Erythroblast (primary cell): ENCODE measurements at regions not wholly inside any gene's neighbourhood (a gene's known extent, or its start where the extent isn't known, plus 50 kb on each side); places are given as distances from the start of the nearest gene placed in this dataset.

Source experiments
- DNase-seq, 2 experiments: peaks; one replicate each; lab custom pipeline; 2025; lab: John Stamatoyannopoulos, UW
- GATA1 ChIP-seq: IDR thresholded peaks from 2 replicates; pipeline ENCODE4 v1.6.1; 2011; ENCODE audit warnings: low read depth, mild to moderate bottlenecking, control low read depth, low read length, moderate library complexity
- POLR2A ChIP-seq: IDR thresholded peaks from 2 replicates; pipeline ENCODE4 v1.6.1; 2011; ENCODE audit warnings: mild to moderate bottlenecking, low read length

DNA sequence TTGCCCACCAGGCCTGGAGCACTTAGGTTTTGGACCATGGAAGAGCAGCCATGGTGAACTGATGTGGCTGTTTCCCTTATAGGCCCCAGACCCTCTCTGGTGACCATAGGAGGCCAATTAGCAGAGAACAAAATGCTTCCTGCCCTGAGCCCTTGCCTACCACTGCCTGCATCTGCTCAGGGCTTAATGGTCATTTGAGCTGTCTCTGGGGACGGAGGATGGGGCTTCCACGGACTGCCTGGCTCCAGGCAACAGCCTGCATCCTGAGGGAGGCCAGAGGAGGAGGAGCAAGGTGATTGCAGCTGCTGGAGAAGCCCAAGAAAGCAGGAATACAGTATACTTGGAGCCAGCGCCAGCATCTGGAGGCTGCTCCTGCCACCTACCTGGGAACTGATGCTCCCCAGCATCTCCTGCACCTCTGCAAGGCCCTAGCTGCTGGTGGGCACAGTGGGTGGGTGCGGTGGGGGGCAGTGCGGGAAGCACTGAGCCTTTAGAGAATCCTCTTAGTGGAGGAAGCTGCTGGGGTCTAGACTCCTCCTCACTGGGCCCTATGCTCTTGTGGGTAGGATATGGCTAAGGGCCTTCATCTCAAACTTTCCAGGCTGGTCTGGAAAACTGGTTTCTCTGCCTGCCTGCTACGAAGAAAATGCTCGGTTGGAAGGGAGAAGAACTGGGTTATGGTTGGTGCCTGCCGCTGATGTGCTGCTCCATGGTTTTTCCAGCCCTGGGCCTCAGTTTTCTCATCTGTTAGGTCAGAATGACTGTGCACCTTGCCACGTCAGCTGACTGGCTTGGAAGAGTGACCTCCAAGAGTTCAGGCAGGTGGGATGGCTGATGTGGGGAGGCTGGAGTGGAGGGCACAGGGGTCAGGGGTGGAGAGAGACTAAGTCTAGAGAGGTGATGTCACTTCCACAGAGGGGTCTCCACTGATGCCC, 158.8 kb upstream of the PJA1 start:
- TF ChIP-seq GATA1, result no peak
- no peak for TF ChIP-seq POLR2A
- DNase-seq, result no peak

DNA sequence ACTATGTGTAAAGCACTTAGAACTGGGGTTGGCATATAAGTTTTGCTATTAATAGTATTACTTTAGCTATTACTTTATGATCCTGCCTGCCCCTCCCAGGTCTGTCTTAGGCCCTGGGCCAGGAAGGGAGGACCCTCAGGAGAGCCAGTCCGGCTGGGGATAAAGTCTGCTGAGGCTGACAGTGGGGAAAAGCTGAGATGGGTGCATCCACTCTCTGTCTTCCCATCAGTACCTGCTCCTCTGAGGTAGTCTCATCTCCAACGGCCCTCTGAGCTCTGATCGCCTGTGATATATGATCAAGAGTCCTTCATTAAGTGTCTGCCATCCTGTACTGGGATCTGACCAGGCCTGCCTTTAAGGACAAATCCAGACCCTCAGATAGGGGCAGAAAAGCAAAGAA, 156.5 kb upstream of the PJA1 start:
- DNase-seq, result no peak
- no peak for TF ChIP-seq POLR2A
- no peak for TF ChIP-seq GATA1

DNA sequence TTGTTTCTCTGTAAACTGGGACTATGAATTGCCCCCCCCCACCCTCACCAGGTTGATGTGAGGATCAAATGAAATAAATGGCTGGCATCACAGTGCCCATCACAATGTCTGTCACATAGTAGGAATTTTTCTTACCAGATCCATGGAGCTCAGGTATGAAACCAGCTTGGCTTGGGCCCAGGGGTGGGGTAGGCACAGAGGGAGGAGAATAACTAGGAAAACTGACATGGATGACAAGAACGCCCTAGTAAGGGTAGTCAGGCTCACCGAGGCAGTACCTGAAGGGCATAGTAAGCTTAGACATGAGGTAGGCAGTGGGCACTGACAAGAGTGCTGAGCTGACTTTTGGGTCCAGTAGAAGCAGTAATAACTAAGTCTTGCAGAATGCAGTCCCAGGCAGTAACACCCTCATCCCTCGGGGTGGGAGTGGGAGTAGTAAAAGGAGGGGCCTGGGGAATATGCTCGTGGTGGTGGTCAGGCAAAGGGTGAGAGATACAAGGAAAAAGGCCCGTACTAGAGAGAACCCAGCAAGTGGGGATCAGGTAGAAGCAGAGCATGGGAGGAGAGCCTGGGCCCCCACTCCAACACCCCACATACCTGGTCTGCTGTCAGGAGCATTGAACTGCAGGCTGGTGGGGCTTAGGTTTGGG, 155.9 kb upstream of the PJA1 start:
- no peak for DNase-seq
- TF ChIP-seq POLR2A, result no peak
- TF ChIP-seq GATA1, result no peak

DNA sequence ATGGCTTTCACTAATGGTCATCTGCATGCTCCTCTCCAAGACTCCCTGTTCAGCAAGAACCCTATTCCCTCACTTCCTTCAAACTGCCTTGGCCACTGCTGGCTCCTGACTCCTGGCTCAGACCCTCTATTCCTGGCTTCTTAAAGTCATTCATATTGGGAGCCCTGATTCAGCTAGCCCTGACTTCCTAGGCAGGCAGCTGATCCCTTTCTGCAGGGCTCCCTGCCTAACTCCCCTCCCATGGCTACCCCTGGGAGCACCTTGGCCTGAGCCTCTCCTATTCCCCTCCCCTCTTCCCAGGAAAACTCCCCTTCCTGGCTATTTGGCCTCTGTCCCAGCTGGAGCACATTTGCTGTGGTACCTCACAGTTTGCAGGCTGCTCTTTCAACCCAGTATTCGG, 154.9 kb upstream of the PJA1 start:
- TF ChIP-seq GATA1, result no peak
- no peak for TF ChIP-seq POLR2A

DNA sequence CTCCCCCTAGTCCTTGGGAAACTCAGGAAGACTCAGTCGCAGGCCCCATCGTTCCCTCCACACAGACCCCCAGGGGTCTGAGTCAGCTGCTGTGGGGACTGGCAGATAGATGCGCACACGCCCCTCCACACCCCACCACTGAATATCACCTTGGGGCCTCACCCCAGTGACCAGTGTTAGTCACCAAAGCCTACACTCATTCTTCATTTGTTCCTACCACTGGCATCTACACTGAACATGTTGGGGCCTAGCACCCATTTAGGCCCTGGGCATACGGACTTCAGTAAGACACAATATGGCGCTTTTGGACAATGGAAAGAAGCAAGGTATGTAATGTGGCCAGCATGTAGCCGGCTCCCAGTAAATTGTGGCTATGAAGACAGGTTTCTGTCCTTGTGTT, 154.1 kb upstream of the PJA1 start:
- no peak for DNase-seq
- TF ChIP-seq POLR2A (no peak), GATA1 (no peak)

More for the DNA sequence above, 154.9 kb upstream of the PJA1 start:
- no peak for DNase-seq

DNA sequence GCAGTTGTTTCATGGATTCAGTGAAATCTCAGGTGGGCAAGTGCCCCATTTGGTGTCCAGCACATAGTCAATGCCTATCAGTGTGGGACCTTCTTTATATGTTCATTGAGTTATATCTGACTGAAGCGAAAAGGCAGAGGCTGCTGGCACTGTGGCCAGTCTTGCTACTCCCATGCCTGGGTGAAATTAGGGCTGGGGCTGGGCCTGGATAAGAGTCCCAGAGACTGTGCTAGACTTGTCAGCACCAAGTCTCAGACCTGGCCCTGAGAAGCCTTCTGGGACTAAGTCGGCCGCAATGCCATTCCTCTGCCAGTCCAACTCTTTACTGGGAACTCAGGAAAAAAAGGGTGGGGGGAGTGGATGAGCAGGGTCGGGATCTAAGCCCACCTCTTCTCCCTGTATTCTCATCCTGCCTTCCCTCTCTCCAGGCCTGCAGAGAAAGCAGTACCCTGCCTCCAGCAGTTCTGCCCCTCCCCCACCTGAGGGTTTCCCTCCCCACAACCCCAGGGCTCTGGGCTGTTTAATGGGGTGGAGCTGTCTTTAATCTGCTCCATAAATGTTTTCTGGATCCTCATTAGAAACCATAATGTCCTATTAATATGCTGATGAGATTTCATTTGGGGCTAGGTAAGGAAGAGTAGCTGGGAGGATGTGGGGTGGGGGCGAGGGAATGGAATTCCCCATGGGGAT, 153.5 kb upstream of the PJA1 start:
- DNase-seq, result no peak
- TF ChIP-seq GATA1 (no peak), POLR2A (no peak)

DNA sequence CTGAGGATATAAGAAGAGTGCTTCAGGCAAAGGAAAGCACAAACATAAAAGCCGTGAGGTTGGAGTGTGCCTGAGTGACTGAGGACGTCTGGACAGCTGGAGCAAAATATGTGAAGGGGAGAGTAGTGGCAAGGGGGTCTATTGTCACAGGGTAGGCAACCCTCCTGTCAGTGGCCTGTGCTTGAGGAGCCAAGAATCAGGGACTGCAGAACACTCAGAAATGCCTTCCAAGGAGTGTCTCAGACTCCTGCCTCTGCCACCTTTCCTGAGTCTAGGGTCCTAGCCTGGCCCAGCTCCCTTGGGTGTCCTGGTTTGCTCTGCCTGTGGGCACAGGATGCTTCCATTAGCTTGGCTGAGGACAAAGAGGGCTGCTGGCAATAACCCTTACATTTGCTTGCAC, 152.5 kb upstream of the PJA1 start:
- TF ChIP-seq GATA1, result no peak
- TF ChIP-seq POLR2A, result no peak
- DNase-seq, result no peak

DNA sequence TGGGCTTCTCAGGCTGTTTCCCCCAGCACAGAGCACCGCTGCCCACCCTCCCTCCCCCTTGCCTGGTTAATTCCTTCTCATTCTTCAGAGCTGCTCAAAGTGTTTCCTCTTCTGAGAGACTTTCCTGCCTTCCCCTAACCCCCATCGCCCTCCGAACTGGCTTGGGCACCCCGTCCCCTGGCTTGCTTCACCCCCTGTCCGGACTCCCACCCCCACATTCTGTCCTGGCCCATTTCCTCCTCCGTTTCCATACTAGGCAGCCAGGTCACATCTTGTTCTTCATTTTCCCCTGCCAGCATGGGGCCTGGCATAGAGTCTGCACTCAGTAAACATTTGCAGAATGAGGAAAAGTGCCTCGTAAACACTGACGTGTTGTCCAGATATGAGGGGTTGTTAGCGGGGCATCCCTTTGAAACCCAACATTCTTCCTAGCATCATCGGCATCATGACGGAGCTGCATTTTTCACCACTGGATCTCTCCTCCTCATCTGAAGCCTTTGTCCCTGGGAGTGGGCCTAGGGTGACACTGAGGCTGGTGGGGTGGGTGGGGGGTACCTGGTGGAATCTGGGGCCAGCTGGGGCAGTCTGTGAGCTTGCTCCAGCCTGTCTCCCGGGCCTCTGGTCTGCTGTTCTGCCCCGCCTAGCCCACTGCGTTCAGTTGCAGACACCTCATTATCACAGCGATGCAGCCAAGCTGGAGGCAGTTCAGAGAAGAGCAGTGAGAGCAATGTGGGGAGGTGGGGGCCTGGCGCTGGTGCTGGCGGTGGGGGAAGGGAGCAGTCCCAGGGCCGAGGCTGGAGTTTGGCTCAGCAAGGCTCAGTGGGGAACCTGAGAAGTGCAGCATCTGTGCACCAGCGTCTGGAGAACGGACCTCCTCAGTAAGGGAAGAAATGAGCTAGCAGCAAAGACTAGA, 149.4 kb upstream of the PJA1 start:
- TF ChIP-seq GATA1, result no peak
- no peak for TF ChIP-seq POLR2A

DNA sequence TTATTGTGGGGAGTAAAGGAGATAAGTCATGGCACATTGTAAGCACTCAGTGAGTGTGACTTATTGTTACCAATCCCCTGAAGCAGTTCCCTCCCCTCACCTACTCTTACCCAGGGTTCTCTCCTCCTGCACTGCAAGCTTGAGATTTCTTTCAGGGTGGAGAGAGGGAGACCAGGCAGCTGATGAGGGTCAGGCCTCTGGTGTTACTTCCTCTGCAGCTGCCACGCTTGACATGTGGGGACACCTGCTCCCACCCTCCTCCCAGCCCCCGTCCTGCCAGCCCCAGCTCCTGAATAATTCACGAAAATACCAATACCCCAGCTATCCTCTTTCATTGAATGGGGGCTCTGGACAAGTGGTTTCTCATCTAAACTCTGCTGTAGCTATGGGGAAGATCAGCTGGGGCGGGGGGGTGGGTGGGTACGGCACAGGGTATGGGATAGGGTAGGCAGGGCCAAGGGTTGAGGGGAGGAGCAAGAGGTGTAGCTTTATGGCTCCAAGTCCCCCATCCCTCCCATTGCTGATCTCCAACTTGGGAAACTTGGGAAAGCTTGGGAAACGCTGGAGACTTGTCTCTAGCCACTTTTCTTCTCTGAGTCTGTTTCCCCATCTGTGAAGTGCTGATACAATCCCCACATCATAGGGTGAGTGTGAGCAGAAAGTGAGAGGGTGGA, 148.5 kb upstream of the PJA1 start:
- TF ChIP-seq GATA1, result no peak
- no peak for TF ChIP-seq POLR2A
- no peak for DNase-seq

More for the DNA sequence above, 149.4 kb upstream of the PJA1 start:
- DNase-seq, result no peak

DNA sequence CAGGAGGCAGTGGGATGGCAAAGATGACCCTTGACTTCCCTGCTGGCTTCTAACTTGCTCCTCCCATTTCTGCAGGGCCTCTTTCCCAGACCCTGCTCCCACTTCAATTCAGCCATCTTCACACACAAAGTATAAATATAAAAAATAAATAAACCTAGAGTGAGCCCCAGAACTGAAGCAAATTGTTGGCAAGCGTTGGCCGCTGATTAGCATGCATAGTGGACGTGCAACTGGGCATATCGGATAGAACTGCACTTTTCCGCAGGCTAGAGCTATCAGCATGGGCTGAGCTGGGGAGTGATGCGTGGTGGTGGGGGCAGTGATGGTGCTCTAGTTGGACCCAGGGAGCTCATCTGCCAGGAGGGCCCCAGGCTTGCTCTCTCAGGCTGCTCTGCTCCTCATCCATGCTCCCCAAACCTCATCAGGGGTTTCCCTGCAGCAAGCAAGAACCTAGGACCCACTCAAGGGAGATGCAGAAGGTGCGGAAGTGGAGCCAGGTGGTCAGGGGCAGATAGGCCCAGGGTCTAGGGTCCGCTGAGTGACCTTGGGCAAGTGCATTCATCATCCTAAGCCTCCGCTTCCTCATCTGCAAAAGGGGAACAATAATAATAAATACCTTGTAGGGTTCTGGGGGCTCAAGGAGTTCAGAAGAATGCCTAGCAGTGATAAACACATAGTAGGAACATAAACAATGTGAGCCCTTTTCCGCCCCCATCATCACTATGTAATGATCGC, 146.8 kb upstream of the PJA1 start:
- no peak for DNase-seq
- TF ChIP-seq GATA1, result no peak
- no peak for TF ChIP-seq POLR2A

DNA sequence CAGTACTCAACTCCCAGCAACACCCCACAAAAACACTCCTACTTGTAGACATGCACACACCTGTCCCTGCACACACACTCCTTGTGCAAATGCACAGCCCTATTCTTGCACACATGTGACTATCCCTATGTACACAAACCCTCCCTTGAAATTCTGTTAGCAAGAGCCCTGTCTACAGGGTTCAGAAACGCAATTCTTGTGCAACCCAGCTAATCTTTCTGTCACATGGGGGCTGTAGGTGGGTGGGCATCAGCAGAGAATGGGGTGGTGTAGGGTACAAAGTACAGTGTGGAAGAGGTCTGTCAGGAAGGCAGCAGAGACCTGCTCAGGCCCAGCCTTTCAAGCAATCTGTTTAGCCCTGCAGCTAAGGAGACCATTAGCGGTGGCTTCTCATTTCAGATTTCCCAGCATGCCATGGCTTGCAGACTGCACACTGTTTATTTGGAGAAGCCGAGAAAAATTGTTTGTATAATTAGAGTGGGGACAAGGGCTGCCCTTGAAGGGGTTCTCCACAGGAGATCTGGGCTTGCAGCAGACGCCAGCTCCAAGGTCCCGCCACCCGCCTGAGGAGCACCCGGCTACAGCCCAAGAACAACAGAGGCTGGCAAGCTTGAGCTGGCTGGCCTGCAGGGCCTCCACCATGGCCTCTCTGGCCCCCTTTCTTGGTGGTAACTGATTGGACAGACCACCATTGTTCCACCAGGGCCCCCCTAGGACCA, 144.0 kb upstream of the PJA1 start:
- TF ChIP-seq POLR2A (no peak), GATA1 (no peak)
- no peak for DNase-seq
